Karpas-422 (cell line): ENCODE measurements at regions not wholly inside any gene's neighbourhood (a gene's known extent, or its start where the extent isn't known, plus 50 kb on each side); places are given as distances from the start of the nearest gene placed in this dataset.

Source experiments
- DNase-seq: peaks from one replicate; pipeline ENCODE4 v3.0.0-alpha.2; 2015
- H2AFZ ChIP-seq: fragments of 200-600 bp; sonication (generic); 2 replicates; pipeline ENCODE4 v1.6.1; 2014; ENCODE audit warnings: antibody characterized with exemption, low read length, mixed read lengths
- H3K27ac ChIP-seq: fragments of 200-600 bp; sonication (generic); 2 replicates; pipeline ENCODE4 v1.5.1; 2014; ENCODE audit warnings: mild to moderate bottlenecking, low read length, moderate library complexity
- H3K27me3 ChIP-seq: fragments of 200-600 bp; sonication (generic); 2 replicates; pipeline ENCODE4 v1.6.1; 2014; ENCODE audit warnings: low read length, mixed read lengths
- H3K36me3 ChIP-seq: fragments of 200-600 bp; sonication (generic); 2 replicates; pipeline ENCODE4 v1.6.1; 2014; ENCODE audit warnings: low read length, mixed read lengths; ENCODE audit not compliant: insufficient read depth
- H3K4me1 ChIP-seq: fragments of 200-600 bp; sonication (generic); 2 replicates; pipeline ENCODE4 v1.6.1; 2014; ENCODE audit warnings: mild to moderate bottlenecking, low read length, mixed read lengths
- H3K4me2 ChIP-seq: fragments of 200-600 bp; sonication (generic); 2 replicates; pipeline ENCODE4 v1.6.1; 2014; ENCODE audit warnings: low read length, low read depth, mild to moderate bottlenecking; ENCODE audit not compliant: poor library complexity, severe bottlenecking
- H3K4me3 ChIP-seq: fragments of 200-600 bp; sonication (generic); 2 replicates; pipeline ENCODE4 v1.5.1; 2014; ENCODE audit warnings: mild to moderate bottlenecking, antibody characterized with exemption, low read length, mixed read lengths
- H3K79me2 ChIP-seq: fragments of 200-600 bp; sonication (generic); 2 replicates; pipeline ENCODE4 v1.6.1; 2014; ENCODE audit warnings: mild to moderate bottlenecking, low read length, mixed read lengths
- H3K9ac ChIP-seq: fragments of 200-600 bp; sonication (generic); 2 replicates; pipeline ENCODE4 v1.6.0; 2014; ENCODE audit warnings: low read length
- H3K9me2 ChIP-seq: fragments of 200-600 bp; sonication (generic), shearing (Covaris generic); replicated peaks from 2 replicates; pipeline ENCODE4 v1.6.0; 2014; ENCODE audit warnings: mild to moderate bottlenecking, low read length, moderate library complexity; ENCODE audit not compliant: insufficient read depth
- H3K9me3 ChIP-seq: fragments of 300-700, 200-600 bp; sonication (generic); 2 replicates; pipeline ENCODE4 v1.6.1; 2014; ENCODE audit warnings: low read length, mixed read lengths
- H4K20me1 ChIP-seq: fragments of 200-600 bp; sonication (generic); 2 replicates; pipeline ENCODE4 v1.6.1; 2014; ENCODE audit warnings: mild to moderate bottlenecking, antibody characterized with exemption, low read length, low read depth; ENCODE audit not compliant: insufficient read depth

DNA sequence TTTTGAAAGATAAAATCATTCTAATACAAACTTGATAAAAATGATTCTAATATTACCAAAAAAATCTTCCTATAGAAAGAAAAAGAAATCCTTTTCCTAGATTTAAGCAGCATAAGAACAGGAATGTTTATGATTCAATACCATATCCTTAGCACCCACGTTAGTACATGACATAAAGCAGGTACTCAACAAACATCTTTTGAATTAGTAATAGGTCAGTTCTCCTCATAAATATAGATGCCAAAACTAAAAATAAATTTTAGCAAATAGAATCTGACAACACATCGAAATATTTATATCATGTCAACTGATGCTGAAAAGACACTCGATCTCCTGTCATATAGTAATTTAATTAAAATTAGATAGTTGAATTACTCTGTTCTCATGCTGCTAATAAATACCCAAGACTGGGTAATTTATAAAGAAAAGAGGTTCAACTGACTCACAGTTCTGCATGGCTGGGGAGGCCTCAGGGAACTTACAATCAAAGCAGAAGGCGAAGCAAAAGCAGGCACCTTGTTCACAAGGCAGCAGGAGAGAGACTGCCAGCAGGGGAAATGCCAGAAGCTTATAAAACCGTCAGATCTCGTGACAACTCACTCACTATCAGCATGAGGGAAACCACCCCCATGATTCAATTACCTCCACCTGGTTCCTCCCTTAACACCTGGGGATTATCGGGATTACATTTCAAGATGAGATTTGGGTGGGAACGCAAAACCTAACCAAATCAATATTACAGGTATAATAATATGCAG lies 191.8 kb downstream of the HTR7 start:
- Histone ChIP-seq H3K4me3 (no peak overlapping the region), H3K4me2 (no peak overlapping the region), H3K4me1 (no peaks in the 10 kb centered on the region), H3K36me3 (no peaks in the 10 kb centered on the region), H3K9me2 (no peaks in the 10 kb centered on the region), H3K9me3 (no peaks in the 10 kb centered on the region), H3K27ac (no peak overlapping the region), H3K27me3 (no peaks in the 10 kb centered on the region), H3K9ac (no peak overlapping the region), H4K20me1 (no peaks in the 10 kb centered on the region), H3K79me2 (no peaks in the 10 kb centered on the region), H2AFZ (no peak overlapping the region)
- DNase-seq: no peak

DNA sequence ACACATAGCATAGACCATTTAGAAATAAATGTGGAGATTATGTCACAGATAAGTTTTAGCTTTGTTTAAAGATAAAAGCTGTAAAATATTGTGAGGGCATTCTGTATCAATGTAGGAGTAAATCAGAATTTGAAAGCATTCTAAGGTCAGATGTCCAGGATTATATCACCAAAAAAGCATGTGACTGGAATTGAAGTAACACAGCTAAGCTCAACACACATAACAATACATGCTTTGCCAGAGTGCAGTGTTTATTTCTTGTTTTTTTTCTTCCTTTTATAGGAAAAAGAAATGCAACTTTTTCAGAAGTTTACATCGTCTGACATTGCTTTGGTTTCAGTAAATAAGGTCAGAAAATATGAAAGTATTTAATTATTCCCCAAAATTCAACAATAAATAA lies 183.4 kb downstream of the HTR7 start:
- Histone ChIP-seq H3K27ac (no peak overlapping the region), H3K4me1 (no peaks in the 10 kb centered on the region), H3K79me2 (no peaks in the 10 kb centered on the region), H3K9me2 (no peaks in the 10 kb centered on the region), H3K4me3 (no peak overlapping the region), H2AFZ (no peak overlapping the region), H3K9ac (no peak overlapping the region), H3K9me3 (no peaks in the 10 kb centered on the region), H4K20me1 (no peaks in the 10 kb centered on the region), H3K4me2 (no peak overlapping the region), H3K27me3 (no peaks in the 10 kb centered on the region), H3K36me3 (no peaks in the 10 kb centered on the region)
- no peak for DNase-seq

DNA sequence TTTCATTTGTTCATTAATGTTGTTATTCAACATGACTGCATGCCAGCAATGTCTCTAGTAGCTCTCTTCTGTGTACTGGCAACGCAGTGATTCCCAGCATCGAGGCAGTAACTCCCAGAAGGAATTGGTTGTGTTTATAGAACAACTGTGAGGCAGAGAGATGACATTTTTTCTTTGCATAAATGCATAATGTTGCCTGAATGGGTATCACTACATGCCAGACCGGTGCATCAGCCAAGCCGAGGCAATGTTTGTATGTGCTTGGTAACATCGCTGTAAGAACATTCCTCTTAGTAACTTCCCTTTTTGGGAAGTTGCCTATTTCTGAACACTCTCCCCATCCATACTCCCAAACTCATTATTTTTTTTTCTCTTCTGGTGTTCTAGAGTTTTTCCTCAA lies 182.9 kb downstream of the HTR7 start:
- no peak overlapping the region for H3K4me2 ChIP-seq
- no peaks in the 10 kb centered on the region for H3K27me3 ChIP-seq
- no peaks in the 10 kb centered on the region for H3K9me2 ChIP-seq
- no peak for DNase-seq
- H3K9ac ChIP-seq: no peak overlapping the region
- H2AFZ ChIP-seq: no peak overlapping the region
- no peaks in the 10 kb centered on the region for H3K36me3 ChIP-seq
- no peaks in the 10 kb centered on the region for H3K9me3 ChIP-seq
- H3K79me2 ChIP-seq: no peaks in the 10 kb centered on the region
- no peaks in the 10 kb centered on the region for H4K20me1 ChIP-seq
- H3K4me1 ChIP-seq: no peaks in the 10 kb centered on the region
- H3K4me3 ChIP-seq: no peak overlapping the region
- no peak overlapping the region for H3K27ac ChIP-seq

DNA sequence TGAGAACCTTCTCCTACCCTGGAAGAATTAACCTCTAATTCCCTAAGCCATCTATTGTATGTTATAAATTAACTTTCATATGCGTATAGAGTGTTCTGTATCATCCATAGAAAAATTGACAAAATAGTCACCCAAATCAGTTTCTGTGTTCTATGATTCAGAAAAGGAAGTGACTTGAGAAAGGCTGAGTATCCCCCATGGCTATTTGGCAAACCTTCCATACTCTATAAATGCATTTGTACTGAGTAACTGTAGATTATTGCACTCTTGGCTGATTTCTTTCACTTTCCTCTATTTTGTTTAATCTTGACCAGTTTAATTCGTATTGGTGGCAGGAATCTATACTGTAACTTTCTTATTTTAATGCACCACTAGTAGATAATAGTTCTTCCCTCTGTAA lies 182.2 kb downstream of the HTR7 start:
- H4K20me1 ChIP-seq: no peaks in the 10 kb centered on the region
- no peak overlapping the region for H3K27ac ChIP-seq
- no peak overlapping the region for H3K9ac ChIP-seq
- no peak overlapping the region for H2AFZ ChIP-seq
- no peaks in the 10 kb centered on the region for H3K36me3 ChIP-seq
- no peak overlapping the region for H3K4me3 ChIP-seq
- H3K9me2 ChIP-seq: no peaks in the 10 kb centered on the region
- no peaks in the 10 kb centered on the region for H3K27me3 ChIP-seq
- H3K4me1 ChIP-seq: no peaks in the 10 kb centered on the region
- no peaks in the 10 kb centered on the region for H3K79me2 ChIP-seq
- H3K4me2 ChIP-seq: no peak overlapping the region
- H3K9me3 ChIP-seq: no peaks in the 10 kb centered on the region
- DNase-seq: no peak
